ENCODE measurements at regions not wholly inside any gene's neighbourhood (a gene's known extent, or its start where the extent isn't known, plus 50 kb on each side); places are given as distances from the start of the nearest gene placed in this dataset.

- no peak overlapping the region for H3K9ac ChIP-seq (ENCODE audit: low read depth, low read length)
- no peak overlapping the region for H3K4me3 ChIP-seq (ENCODE audit: low read depth, low read length)
- H3K4me1 ChIP-seq (ENCODE audit: control insufficient read depth, insufficient read depth, low read length) = no peaks in the 10 kb centered on the region
- no peaks in the 10 kb centered on the region for H3K9me3 ChIP-seq (ENCODE audit: control insufficient read depth, insufficient read depth, low read length)
- H3K36me3 ChIP-seq (ENCODE audit: control insufficient read depth, insufficient read depth, low read length) = peaks cover 2% of the 10 kb centered on the region
- no peaks in the 10 kb centered on the region for H3K27me3 ChIP-seq (ENCODE audit: control insufficient read depth, insufficient read depth, low read length)
Measured at GRCh38 chr12:111103583-111103982, 183.2 kb upstream of the MYL2 start.

DNA sequence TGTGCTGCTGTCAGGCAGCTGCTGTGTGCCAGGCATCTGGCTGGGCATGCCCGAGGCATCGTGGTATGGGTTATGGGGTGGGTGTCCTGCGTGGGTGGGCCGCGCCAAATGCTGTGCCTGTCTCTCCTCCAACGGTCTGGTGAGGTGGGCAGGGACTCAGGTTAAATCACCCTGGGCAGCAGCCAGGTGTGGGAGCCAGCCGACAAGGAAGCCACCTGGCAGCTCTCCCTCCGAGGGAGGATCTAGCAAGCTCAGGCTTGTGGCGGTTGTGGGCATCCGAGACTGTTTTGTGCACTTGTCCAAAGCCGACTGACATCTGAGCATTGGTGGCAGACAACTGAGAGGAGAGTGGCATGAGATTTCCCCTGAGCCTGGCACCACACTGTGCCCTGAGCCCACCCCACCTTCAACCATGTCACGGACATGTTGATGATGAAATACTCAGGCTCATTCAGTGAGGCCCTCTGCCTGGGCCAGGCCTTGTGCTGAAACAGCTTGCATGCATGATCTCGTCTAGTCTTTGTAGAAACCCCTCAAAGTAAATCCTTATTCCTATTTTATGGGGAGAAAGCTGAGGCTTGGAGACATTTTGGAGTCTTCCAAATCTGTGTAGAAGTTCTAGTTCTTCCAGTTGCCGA is 181.8 kb upstream of the MYL2 start:
- Histone ChIP-seq H3K9ac (ENCODE audit: low read depth, low read length) (no peak overlapping the region), H3K36me3 (ENCODE audit: control insufficient read depth, insufficient read depth, low read length) (peaks cover 2% of the 10 kb centered on the region), H3K4me1 (ENCODE audit: control insufficient read depth, insufficient read depth, low read length) (no peaks in the 10 kb centered on the region), H3K9me3 (ENCODE audit: control insufficient read depth, insufficient read depth, low read length) (no peaks in the 10 kb centered on the region), H3K27me3 (ENCODE audit: control insufficient read depth, insufficient read depth, low read length) (no peaks in the 10 kb centered on the region), H3K4me3 (ENCODE audit: low read depth, low read length) (no peak overlapping the region)

DNA sequence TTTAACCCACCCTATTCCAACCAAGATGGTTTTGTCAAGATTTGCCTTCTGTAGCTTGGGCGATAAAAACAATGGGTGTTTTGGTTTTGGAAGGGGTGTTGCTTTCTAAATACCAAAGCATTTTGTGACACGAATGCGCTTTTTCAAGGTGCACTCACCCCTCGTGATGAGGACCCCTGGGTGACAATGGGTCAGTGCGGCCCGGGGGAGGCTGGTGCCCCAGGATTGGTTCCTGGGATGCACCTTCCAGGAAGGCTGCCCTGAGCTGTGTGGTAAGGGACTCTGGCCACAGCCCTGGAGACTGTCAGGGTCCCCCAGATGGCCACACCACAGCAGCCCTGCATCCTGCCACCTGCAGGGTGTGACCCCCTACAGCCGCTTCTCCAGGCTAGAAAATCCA is 180.6 kb upstream of the MYL2 start:
- Histone ChIP-seq H3K36me3 (ENCODE audit: control insufficient read depth, insufficient read depth, low read length) (no peaks in the 10 kb centered on the region), H3K4me1 (ENCODE audit: control insufficient read depth, insufficient read depth, low read length) (no peaks in the 10 kb centered on the region), H3K27me3 (ENCODE audit: control insufficient read depth, insufficient read depth, low read length) (no peaks in the 10 kb centered on the region), H3K9me3 (ENCODE audit: control insufficient read depth, insufficient read depth, low read length) (no peaks in the 10 kb centered on the region), H3K4me3 (ENCODE audit: low read depth, low read length) (no peak overlapping the region), H3K9ac (ENCODE audit: low read depth, low read length) (no peak overlapping the region)

GRCh38 chr12:111100554-111100953 is 180.2 kb upstream of the MYL2 start:
- no peaks in the 10 kb centered on the region for H3K9me3 ChIP-seq (ENCODE audit: control insufficient read depth, insufficient read depth, low read length)
- H3K27me3 ChIP-seq (ENCODE audit: control insufficient read depth, insufficient read depth, low read length) = no peaks in the 10 kb centered on the region
- no peaks in the 10 kb centered on the region for H3K36me3 ChIP-seq (ENCODE audit: control insufficient read depth, insufficient read depth, low read length)
- no peak overlapping the region for H3K4me3 ChIP-seq (ENCODE audit: low read depth, low read length)
- H3K9ac ChIP-seq (ENCODE audit: low read depth, low read length) = no peak overlapping the region
- no peaks in the 10 kb centered on the region for H3K4me1 ChIP-seq (ENCODE audit: control insufficient read depth, insufficient read depth, low read length)

DNA sequence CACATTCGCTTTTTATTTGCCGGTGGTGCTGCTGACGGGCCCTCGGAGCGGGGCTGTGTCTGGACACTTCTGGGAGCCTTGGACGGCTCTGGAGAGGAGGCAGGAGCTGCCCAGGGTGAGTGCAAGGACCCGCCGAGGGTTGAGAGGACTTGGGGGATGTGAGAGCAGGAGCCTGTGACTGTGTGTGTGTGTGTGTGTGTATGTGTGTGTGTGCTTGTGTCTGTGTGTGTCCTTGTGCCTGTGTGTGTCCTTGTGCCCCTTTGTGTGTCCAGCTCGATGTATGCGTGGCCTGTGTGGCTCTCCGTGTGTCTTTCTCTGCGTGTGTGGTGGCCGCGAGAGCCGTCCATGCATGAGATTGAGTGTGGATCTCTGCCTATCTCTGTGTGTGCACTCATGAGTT is 179.6 kb upstream of the MYL2 start:
- no peaks in the 10 kb centered on the region for H3K9me3 ChIP-seq (ENCODE audit: control insufficient read depth, insufficient read depth, low read length)
- H3K4me1 ChIP-seq (ENCODE audit: control insufficient read depth, insufficient read depth, low read length) = no peaks in the 10 kb centered on the region
- no peak overlapping the region for H3K9ac ChIP-seq (ENCODE audit: low read depth, low read length)
- H3K27me3 ChIP-seq (ENCODE audit: control insufficient read depth, insufficient read depth, low read length) = no peaks in the 10 kb centered on the region
- H3K4me3 ChIP-seq (ENCODE audit: low read depth, low read length) = no peak overlapping the region
- H3K36me3 ChIP-seq (ENCODE audit: control insufficient read depth, insufficient read depth, low read length) = no peaks in the 10 kb centered on the region

GRCh38 chr12:111099186-111099585 is 178.8 kb upstream of the MYL2 start:
- Histone ChIP-seq H3K9me3 (ENCODE audit: control insufficient read depth, insufficient read depth, low read length) (no peaks in the 10 kb centered on the region), H3K36me3 (ENCODE audit: control insufficient read depth, insufficient read depth, low read length) (no peaks in the 10 kb centered on the region), H3K9ac (ENCODE audit: low read depth, low read length) (no peak overlapping the region), H3K4me1 (ENCODE audit: control insufficient read depth, insufficient read depth, low read length) (no peaks in the 10 kb centered on the region), H3K27me3 (ENCODE audit: control insufficient read depth, insufficient read depth, low read length) (no peaks in the 10 kb centered on the region), H3K4me3 (ENCODE audit: low read depth, low read length) (no peak overlapping the region)

DNA sequence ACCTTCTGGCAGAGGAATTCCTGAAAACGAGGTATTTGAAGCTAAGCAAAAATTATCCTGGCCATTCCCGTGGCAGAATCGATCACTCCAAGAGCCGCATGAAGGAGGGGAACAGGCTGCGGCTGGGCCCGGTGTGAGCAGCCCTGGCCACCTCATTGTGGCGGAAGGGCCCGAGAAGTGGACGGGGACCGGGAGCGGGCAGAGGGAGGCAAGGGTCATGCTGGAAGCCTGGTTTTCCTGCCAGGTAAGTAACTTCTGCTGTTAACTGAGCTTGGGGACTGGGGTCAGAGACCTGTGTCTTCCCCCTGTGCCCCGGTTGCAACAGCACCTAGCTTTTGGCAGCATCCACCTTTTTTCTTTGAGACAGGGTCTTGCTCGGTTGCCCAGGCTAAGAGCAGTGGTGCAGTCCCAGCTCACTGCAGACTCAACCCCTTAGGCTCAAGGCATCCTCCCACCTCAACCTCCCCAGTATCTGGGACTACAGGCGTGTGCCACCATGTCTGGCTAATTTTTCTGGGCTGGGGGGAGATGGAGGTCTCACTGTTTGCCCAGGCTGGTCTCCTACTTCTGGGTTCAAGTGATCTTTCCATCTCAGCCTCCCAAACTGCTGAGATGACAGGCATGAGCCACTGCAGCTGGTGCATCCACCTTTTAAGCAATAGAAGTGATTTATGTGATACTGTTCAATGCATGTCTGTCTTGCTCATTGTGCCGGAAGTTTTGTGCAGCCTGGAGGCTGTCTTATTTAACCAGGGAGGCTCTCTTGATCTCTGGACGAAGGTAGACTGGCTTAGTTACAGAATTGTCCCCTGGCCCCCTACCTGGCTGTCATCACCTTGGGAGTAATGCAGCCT is 174.0 kb upstream of the MYL2 start:
- H3K36me3 ChIP-seq (ENCODE audit: control insufficient read depth, insufficient read depth, low read length) = no peaks in the 10 kb centered on the region
- no peaks in the 10 kb centered on the region for H3K4me1 ChIP-seq (ENCODE audit: control insufficient read depth, insufficient read depth, low read length)
- H3K27me3 ChIP-seq (ENCODE audit: control insufficient read depth, insufficient read depth, low read length) = no peaks in the 10 kb centered on the region
- H3K9ac ChIP-seq (ENCODE audit: low read depth, low read length) = no peak overlapping the region
- H3K9me3 ChIP-seq (ENCODE audit: control insufficient read depth, insufficient read depth, low read length) = no peaks in the 10 kb centered on the region
- H3K4me3 ChIP-seq (ENCODE audit: low read depth, low read length) = no peak overlapping the region

DNA sequence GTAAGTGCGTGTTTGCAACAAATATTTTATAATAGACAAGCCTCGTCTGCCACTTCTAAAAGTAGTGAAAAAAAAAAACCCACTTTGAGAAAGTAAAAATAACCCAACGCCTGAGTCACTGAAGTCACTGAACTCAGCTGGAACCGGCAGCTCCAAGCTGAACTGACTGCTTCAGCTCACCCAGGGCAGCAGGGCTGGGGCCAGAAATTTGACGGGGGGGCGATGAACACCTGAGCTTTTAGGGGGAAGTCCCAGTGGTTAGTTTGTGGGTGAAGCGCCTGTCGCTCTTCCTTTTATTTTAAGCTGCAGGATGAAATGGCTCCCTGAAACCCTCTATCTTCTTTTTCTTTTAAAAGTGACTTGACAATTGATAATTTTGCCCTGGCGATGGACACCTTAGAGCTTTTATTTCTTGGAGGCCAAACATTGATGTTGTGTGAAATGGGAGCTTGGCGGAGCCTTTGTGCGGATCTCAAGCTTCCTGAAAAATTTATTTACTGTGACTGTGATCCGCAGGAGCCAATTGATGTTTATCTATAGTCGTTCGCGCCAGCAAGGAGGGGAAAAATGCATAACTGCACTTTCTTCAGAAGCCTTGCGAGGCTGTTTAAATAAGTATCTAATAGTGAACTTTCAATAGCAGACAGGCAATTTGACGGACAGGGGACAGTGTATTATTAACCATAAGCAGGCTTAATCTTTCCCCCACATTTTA is 173.2 kb upstream of the MYL2 start:
- no peaks in the 10 kb centered on the region for H3K4me1 ChIP-seq (ENCODE audit: control insufficient read depth, insufficient read depth, low read length)
- H3K9ac ChIP-seq (ENCODE audit: low read depth, low read length) = no peak overlapping the region
- H3K36me3 ChIP-seq (ENCODE audit: control insufficient read depth, insufficient read depth, low read length) = no peaks in the 10 kb centered on the region
- no peaks in the 10 kb centered on the region for H3K27me3 ChIP-seq (ENCODE audit: control insufficient read depth, insufficient read depth, low read length)
- H3K4me3 ChIP-seq (ENCODE audit: low read depth, low read length) = no peak overlapping the region
- no peaks in the 10 kb centered on the region for H3K9me3 ChIP-seq (ENCODE audit: control insufficient read depth, insufficient read depth, low read length)

GRCh38 chr12:111091051-111091450 is 170.7 kb upstream of the MYL2 start:
- Histone ChIP-seq H3K9me3 (ENCODE audit: control insufficient read depth, insufficient read depth, low read length) (no peaks in the 10 kb centered on the region), H3K36me3 (ENCODE audit: control insufficient read depth, insufficient read depth, low read length) (no peaks in the 10 kb centered on the region), H3K27me3 (ENCODE audit: control insufficient read depth, insufficient read depth, low read length) (no peaks in the 10 kb centered on the region), H3K4me1 (ENCODE audit: control insufficient read depth, insufficient read depth, low read length) (no peaks in the 10 kb centered on the region), H3K9ac (ENCODE audit: low read depth, low read length) (no peak overlapping the region), H3K4me3 (ENCODE audit: low read depth, low read length) (no peak overlapping the region)

DNA sequence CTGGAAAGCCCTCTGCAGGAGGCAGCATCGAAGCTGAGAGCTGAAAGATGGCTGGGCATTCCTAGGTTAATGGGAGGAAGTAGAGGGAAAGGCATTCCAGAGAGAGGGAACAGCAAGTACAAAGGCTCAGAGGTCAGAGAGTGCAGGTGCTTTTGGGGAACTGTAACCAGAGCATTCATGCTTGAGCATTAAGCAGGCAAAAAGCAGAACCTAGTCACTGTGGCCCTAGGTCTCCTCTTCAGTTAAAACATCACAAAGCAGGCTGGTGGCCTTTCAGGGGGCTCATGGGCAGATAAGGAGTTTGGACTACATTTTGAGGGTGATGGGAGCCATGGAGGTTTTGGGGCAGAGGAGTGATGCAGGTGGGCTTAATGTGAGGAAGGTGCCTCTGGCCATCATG is 169.2 kb upstream of the MYL2 start:
- Histone ChIP-seq H3K27me3 (ENCODE audit: control insufficient read depth, insufficient read depth, low read length) (no peaks in the 10 kb centered on the region), H3K4me1 (ENCODE audit: control insufficient read depth, insufficient read depth, low read length) (peaks cover 3% of the 10 kb centered on the region), H3K4me3 (ENCODE audit: low read depth, low read length) (no peak overlapping the region), H3K9ac (ENCODE audit: low read depth, low read length) (no peak overlapping the region), H3K36me3 (ENCODE audit: control insufficient read depth, insufficient read depth, low read length) (no peaks in the 10 kb centered on the region), H3K9me3 (ENCODE audit: control insufficient read depth, insufficient read depth, low read length) (peaks cover 2% of the 10 kb centered on the region)

GRCh38 chr12:111088409-111088808 is 168.0 kb upstream of the MYL2 start:
- H3K36me3 ChIP-seq (ENCODE audit: control insufficient read depth, insufficient read depth, low read length) = no peaks in the 10 kb centered on the region
- peaks cover 2% of the 10 kb centered on the region for H3K9me3 ChIP-seq (ENCODE audit: control insufficient read depth, insufficient read depth, low read length)
- H3K27me3 ChIP-seq (ENCODE audit: control insufficient read depth, insufficient read depth, low read length) = no peaks in the 10 kb centered on the region
- no peak overlapping the region for H3K9ac ChIP-seq (ENCODE audit: low read depth, low read length)
- H3K4me3 ChIP-seq (ENCODE audit: low read depth, low read length) = no peak overlapping the region
- peaks cover 3% of the 10 kb centered on the region for H3K4me1 ChIP-seq (ENCODE audit: control insufficient read depth, insufficient read depth, low read length)

All from iPS-15b (cell line).